ENCODE measurements at regions not wholly inside any gene's neighbourhood (a gene's known extent, or its start where the extent isn't known, plus 50 kb on each side); places are given as distances from the start of the nearest gene placed in this dataset.

GRCh38 chr6:40082278-40083043, 148.2 kb upstream of the MOCS1 start:
- H3K4me1 ChIP-seq (replicated peaks; ENCODE audit: insufficient read depth), result no peaks in the 10 kb centered on the region
- H3K36me3 ChIP-seq (ENCODE audit: low read depth), result no peaks in the 10 kb centered on the region
- ChIA-PET CTCF (no interaction called here), POLR2A (ENCODE audit: unreplicated experiment) (no interaction called here)
- H3K9me2 ChIP-seq (ENCODE audit: insufficient read depth), result no peaks in the 10 kb centered on the region
- no peak overlapping the region for H3K4me2 ChIP-seq
- no peak overlapping the region for H2AFZ ChIP-seq
- TF ChIP-seq EZH2 (IDR thresholded peaks at IDR 0.05; ENCODE audit: low read depth) (no peak), CTCF (conservative IDR thresholded peaks at IDR 0.05) (no peak)
- no peak overlapping the region for H3K4me3 ChIP-seq
- H3F3A ChIP-seq (ENCODE audit: insufficient read depth, low read depth), result no peaks in the 10 kb centered on the region
- no peak for DNase-seq
- no peaks in the 10 kb centered on the region for H3K9me3 ChIP-seq (ENCODE audit: insufficient read depth, low read depth)
- no peaks in the 10 kb centered on the region for H3K79me2 ChIP-seq (ENCODE audit: low read depth)
- no peaks in the 10 kb centered on the region for H4K20me1 ChIP-seq (ENCODE audit: insufficient read depth)
- H3K27me3 ChIP-seq (ENCODE audit: insufficient read depth, low read depth), result peaks cover 11% of the 10 kb centered on the region; the same call in 1 of the 2 replicates
- intact Hi-C loops (cut with micrococcal nuclease; ENCODE audit: unreplicated experiment), result no loop called here
- no peak overlapping the region for H3K27ac ChIP-seq
- BruUV-seq (replicated peaks), result no TSS peak

DNA sequence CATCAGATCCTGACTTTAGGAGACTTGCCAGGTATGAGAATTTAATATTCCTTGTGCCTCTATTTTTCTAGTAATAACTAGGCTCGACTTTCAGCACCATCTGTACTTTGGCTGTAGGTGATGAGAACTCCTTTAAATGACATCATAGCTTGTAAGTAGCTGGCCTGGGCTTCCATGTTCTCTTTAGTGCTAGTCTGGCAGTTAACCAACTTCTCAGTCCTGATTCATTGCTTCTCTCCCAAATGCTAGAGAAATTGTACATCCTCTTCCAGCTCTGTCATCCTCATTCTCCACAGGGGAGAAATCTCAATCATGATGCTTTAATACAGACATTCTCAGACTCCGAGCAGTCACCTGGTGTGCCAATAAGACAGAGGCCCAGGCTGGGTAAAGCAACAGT, 143.5 kb upstream of the MOCS1 start:
- no peaks in the 10 kb centered on the region for H4K20me1 ChIP-seq (ENCODE audit: insufficient read depth)
- H3K9me3 ChIP-seq (ENCODE audit: insufficient read depth, low read depth), result no peaks in the 10 kb centered on the region
- H2AFZ ChIP-seq, result no peak overlapping the region
- no peaks in the 10 kb centered on the region for H3K4me1 ChIP-seq (replicated peaks; ENCODE audit: insufficient read depth)
- no peak overlapping the region for H3K4me2 ChIP-seq
- H3K79me2 ChIP-seq (ENCODE audit: low read depth), result no peaks in the 10 kb centered on the region
- no peak overlapping the region for H3K4me3 ChIP-seq
- TF ChIP-seq CTCF (conservative IDR thresholded peaks at IDR 0.05) (no peak), EZH2 (IDR thresholded peaks at IDR 0.05; ENCODE audit: low read depth) (no peak)
- CTCF ChIA-PET, result no interaction called here
- intact Hi-C loops (cut with micrococcal nuclease; ENCODE audit: unreplicated experiment), result no loop called here
- BruUV-seq (replicated peaks), result no TSS peak
- peaks cover 15% of the 10 kb centered on the region; the same call in 1 of the 2 replicates for H3K27me3 ChIP-seq (ENCODE audit: insufficient read depth, low read depth)
- H3K36me3 ChIP-seq (ENCODE audit: low read depth), result no peaks in the 10 kb centered on the region
- H3F3A ChIP-seq (ENCODE audit: insufficient read depth, low read depth), result no peaks in the 10 kb centered on the region
- H3K27ac ChIP-seq, result no peak overlapping the region
- POLR2A ChIA-PET (ENCODE audit: unreplicated experiment), result no interaction called here
- no peak for DNase-seq
- H3K9me2 ChIP-seq (ENCODE audit: insufficient read depth), result no peaks in the 10 kb centered on the region; the same call in 1 of the 2 replicates

GRCh38 chr6:40077315-40077714, 143.1 kb upstream of the MOCS1 start:
- Histone ChIP-seq H3K27ac (no peak overlapping the region), H3K9me2 (ENCODE audit: insufficient read depth) (no peaks in the 10 kb centered on the region; the same call in 1 of the 2 replicates), H3F3A (ENCODE audit: insufficient read depth, low read depth) (no peaks in the 10 kb centered on the region), H3K27me3 (ENCODE audit: insufficient read depth, low read depth) (peaks cover 15% of the 10 kb centered on the region; the same call in 1 of the 2 replicates), H3K4me1 (replicated peaks; ENCODE audit: insufficient read depth) (no peaks in the 10 kb centered on the region), H3K9me3 (ENCODE audit: insufficient read depth, low read depth) (no peaks in the 10 kb centered on the region), H4K20me1 (ENCODE audit: insufficient read depth) (no peaks in the 10 kb centered on the region), H3K36me3 (ENCODE audit: low read depth) (no peaks in the 10 kb centered on the region), H3K4me3 (no peak overlapping the region), H3K79me2 (ENCODE audit: low read depth) (no peaks in the 10 kb centered on the region), H2AFZ (no peak overlapping the region), H3K4me2 (no peak overlapping the region)
- TF ChIP-seq EZH2 (IDR thresholded peaks at IDR 0.05; ENCODE audit: low read depth) (no peak), CTCF (conservative IDR thresholded peaks at IDR 0.05) (no peak)
- ChIA-PET POLR2A (ENCODE audit: unreplicated experiment) (no interaction called here), CTCF (no interaction called here)
- DNase-seq, result no peak
- intact Hi-C loops (cut with micrococcal nuclease; ENCODE audit: unreplicated experiment), result no loop called here
- BruUV-seq (replicated peaks), result no TSS peak
